Stomach (tissue), 4 donors: ENCODE measurements at regions not wholly inside any gene's neighbourhood (a gene's known extent, or its start where the extent isn't known, plus 50 kb on each side); places are given as distances from the start of the nearest gene placed in this dataset.

Experiments
- CTCF ChIP-seq, 7 experiments: fragments of 450-650 bp in 4 of 7; fragments of 200-600 bp in 3 of 7; sonication (generic) in 3 of 7; IDR thresholded peaks; one replicate each; pipeline ENCODE4 v1.5.1; 2016 to 2019; ENCODE audit warnings: antibody characterized with exemption in 7 of 7, control low read depth in 2 of 7, mild to moderate bottlenecking in 1 of 7
- EP300 ChIP-seq: sonication (generic); formaldehyde crosslinking; IDR thresholded peaks from one replicate; pipeline ENCODE4 v1.6.1; 2017; ENCODE audit warnings: antibody characterized with exemption
- POLR2A ChIP-seq, 4 donors: fragments of 450-650 bp; IDR thresholded peaks; one replicate each; pipeline ENCODE4 v1.6.1; 2016; ENCODE audit warnings: antibody characterized with exemption in 4 of 4, control low read depth in 2 of 4, mild to moderate bottlenecking in 1 of 4, moderate library complexity in 1 of 4

- TF ChIP-seq CTCF (IDR thresholded peaks at IDR 0.05) (no peak), POLR2A (IDR thresholded peaks at IDR 0.05) (no peak), EP300 (no peak)
Measured at GRCh38 chr16:73523209-73523608, 475.3 kb upstream of the ZFHX3 start.
